Neuronal stem cell (in vitro differentiated cells): ENCODE measurements at regions not wholly inside any gene's neighbourhood (a gene's known extent, or its start where the extent isn't known, plus 50 kb on each side); places are given as distances from the start of the nearest gene placed in this dataset.

ENCODE experiments used
- DNase-seq: peaks from one replicate; pipeline ENCODE4 v3.0.0-alpha.2; 2013; ENCODE audit warnings: low spot score
- H2AFZ ChIP-seq: one replicate; pipeline ENCODE4 v1.6.1; 2013; ENCODE audit warnings: mild to moderate bottlenecking, low read length, inconsistent platforms
- H2AK5ac ChIP-seq: 2 replicates; pipeline ENCODE4 v1.6.1; 2013; ENCODE audit warnings: low read depth, mild to moderate bottlenecking, inconsistent platforms, low read length, moderate library complexity, mixed read lengths
- H2BK120ac ChIP-seq: 2 replicates; pipeline ENCODE4 v1.6.1; 2013; ENCODE audit warnings: low read depth, mild to moderate bottlenecking, inconsistent platforms, low read length, moderate library complexity, mixed read lengths
- H2BK12ac ChIP-seq: one replicate; pipeline ENCODE4 v1.6.1; 2013; ENCODE audit warnings: low read length, inconsistent platforms
- H2BK15ac ChIP-seq: 2 replicates; pipeline ENCODE4 v1.6.1; 2013; ENCODE audit warnings: mild to moderate bottlenecking, low read length, inconsistent platforms, mixed read lengths
- H2BK5ac ChIP-seq: one replicate; pipeline ENCODE4 v1.6.1; 2013; ENCODE audit warnings: inconsistent platforms, mild to moderate bottlenecking, low read length, moderate library complexity
- H3K14ac ChIP-seq: one replicate; pipeline ENCODE4 v1.6.1; 2013; ENCODE audit warnings: low read length, inconsistent platforms
- H3K18ac ChIP-seq: 2 replicates; pipeline ENCODE4 v1.6.1; 2013; ENCODE audit warnings: low read length, inconsistent platforms
- H3K23ac ChIP-seq: 2 replicates; pipeline ENCODE4 v1.6.1; 2013; ENCODE audit warnings: low read depth, mild to moderate bottlenecking, mixed read lengths, low read length, inconsistent platforms; ENCODE audit not compliant: poor library complexity
- H3K27ac ChIP-seq: replicated peaks from 3 replicates; pipeline ENCODE4 v1.5.1; 2013; ENCODE audit warnings: low read length, inconsistent platforms
- H3K27me3 ChIP-seq, 3 experiments: 2 replicates each; pipeline ENCODE4 v1.6.1; 2013; ENCODE audit warnings: low read length in 3 of 3, mild to moderate bottlenecking in 2 of 3, inconsistent platforms in 1 of 3, low read depth in 1 of 3, mixed read lengths in 1 of 3, moderate library complexity in 1 of 3; ENCODE audit not compliant: control insufficient read depth in 3 of 3, insufficient read depth in 3 of 3
- H3K36me3 ChIP-seq, 2 donors: replicated peaks in 1 of 2; 2 replicates each; pipeline ENCODE4 v1.6.1; 2013; ENCODE audit warnings: low read length in 2 of 2; ENCODE audit not compliant: control insufficient read depth in 2 of 2, insufficient read depth in 2 of 2
- H3K4ac ChIP-seq: 2 replicates; pipeline ENCODE4 v1.6.1; 2013; ENCODE audit warnings: inconsistent platforms, mild to moderate bottlenecking, low read length, moderate library complexity
- H3K4me1 ChIP-seq, 2 donors: 1 replicate in 1 of 2; 2 replicates in 1 of 2; pipeline ENCODE4 v1.6.1; 2013; ENCODE audit warnings: low read length in 2 of 2, low read depth in 1 of 2; ENCODE audit not compliant: control insufficient read depth in 2 of 2, insufficient read depth in 1 of 2
- H3K4me2 ChIP-seq: one replicate; pipeline ENCODE4 v1.6.1; 2013; ENCODE audit warnings: mild to moderate bottlenecking, low read length, inconsistent platforms; ENCODE audit not compliant: insufficient read depth, poor library complexity, severe bottlenecking
- H3K4me3 ChIP-seq, 2 donors: 2 replicates each; pipeline ENCODE4 v1.5.1; 2013; ENCODE audit warnings: low read length in 2 of 2, mild to moderate bottlenecking in 2 of 2, inconsistent platforms in 1 of 2, moderate library complexity in 1 of 2
- H3K79me1 ChIP-seq: one replicate; pipeline ENCODE4 v1.6.1; 2013; ENCODE audit warnings: low read depth, mild to moderate bottlenecking, inconsistent platforms, low read length, moderate library complexity
- H3K9ac ChIP-seq: one replicate; pipeline ENCODE4 v1.6.1; 2013; ENCODE audit warnings: mild to moderate bottlenecking, low read depth, low read length, inconsistent platforms; ENCODE audit not compliant: poor library complexity
- H3K9me3 ChIP-seq, 2 donors: replicated peaks in 1 of 2; 2 replicates each; pipeline versions ENCODE3 to v1.6.1; 2013; ENCODE audit warnings: low read length in 2 of 2, mild to moderate bottlenecking in 2 of 2, inconsistent platforms in 1 of 2, low read depth in 1 of 2, mixed read lengths in 1 of 2, moderate library complexity in 1 of 2; ENCODE audit not compliant: control insufficient read depth in 2 of 2, insufficient read depth in 1 of 2
- H4K8ac ChIP-seq: one replicate; pipeline ENCODE4 v1.6.1; 2013; ENCODE audit warnings: low read depth, mild to moderate bottlenecking, inconsistent platforms, low read length, moderate library complexity
- H4K91ac ChIP-seq: one replicate; pipeline ENCODE4 v1.6.1; 2013; ENCODE audit warnings: low read length, low read depth, mild to moderate bottlenecking, inconsistent platforms; ENCODE audit not compliant: poor library complexity
- WGBS, 2 donors: extraction: QIAGEN DNeasy Blood & Tissue Kit; methylation state at CpG; one replicate each; pipeline ENCODE4 v1.1.7; 2013; ENCODE audit warnings: missing lambda C conversion rate in 2 of 2, mixed read lengths in 1 of 2; ENCODE audit not compliant: insufficient read length in 2 of 2, insufficient replicate concordance in 1 of 2; ENCODE audit errors: extremely low coverage in 2 of 2; 5-methylcytosine and 5-hydroxymethylcytosine counted together

- Histone ChIP-seq H3K18ac (no peak overlapping the region), H3K4me3 (no peak overlapping the region), H2AFZ (peak overlapping the region; percentile 65), H3K27ac (no peak overlapping the region), H3K36me3 (no peaks in the 10 kb centered on the region), H2AK5ac (no peak overlapping the region), H3K4ac (no peak overlapping the region), H4K91ac (no peak overlapping the region), H3K4me2 (no peak overlapping the region), H2BK15ac (no peak overlapping the region), H2BK12ac (no peak overlapping the region), H3K9me3 (peaks cover 0 to 3% of the 10 kb centered on the region in 2 donors), H4K8ac (no peak overlapping the region), H2BK5ac (no peak overlapping the region), H3K14ac (no peak overlapping the region), H3K23ac (no peak overlapping the region), H2BK120ac (no peak overlapping the region), H3K4me1 (no peaks in the 10 kb centered on the region), H3K27me3 (no peaks in the 10 kb centered on the region), H3K79me1 (no peaks in the 10 kb centered on the region), H3K9ac (no peak overlapping the region)
- no CpG with 5 or more reads among the region's 4 CpGs for WGBS, 2 donors
- no peak for DNase-seq
These were observed 89.7 kb upstream of the CNTNAP5 start for GRCh38 chr2:123935405-123935804.

- H3K4me3 ChIP-seq = no peak overlapping the region
- H2BK120ac ChIP-seq = no peak overlapping the region
- H3K36me3 ChIP-seq = no peaks in the 10 kb centered on the region
- H3K4ac ChIP-seq = no peak overlapping the region
- no peaks in the 10 kb centered on the region for H3K9me3 ChIP-seq
- H3K9ac ChIP-seq = no peak overlapping the region
- H4K91ac ChIP-seq = no peak overlapping the region
- no CpG with 5 or more reads among the region's 2 CpGs for WGBS, 2 donors
- no peak overlapping the region for H3K23ac ChIP-seq
- no peak overlapping the region for H3K14ac ChIP-seq
- no peaks in the 10 kb centered on the region for H3K4me1 ChIP-seq
- no peak overlapping the region for H2BK15ac ChIP-seq
- no peaks in the 10 kb centered on the region for H3K27me3 ChIP-seq
- no peak overlapping the region for H3K27ac ChIP-seq
- no peak overlapping the region for H4K8ac ChIP-seq
- H3K4me2 ChIP-seq = no peak overlapping the region
- H2BK5ac ChIP-seq = no peak overlapping the region
- no peak overlapping the region for H2AFZ ChIP-seq
- no peak overlapping the region for H3K18ac ChIP-seq
- no peaks in the 10 kb centered on the region for H3K79me1 ChIP-seq
- no peak for DNase-seq
- no peak overlapping the region for H2AK5ac ChIP-seq
- no peak overlapping the region for H2BK12ac ChIP-seq
These were observed 71.2 kb upstream of the CNTNAP5 start for GRCh38 chr2:123953846-123954245.

- Histone ChIP-seq H2BK120ac (no peak overlapping the region), H3K4ac (no peak overlapping the region), H3K27ac (no peak overlapping the region), H3K9me3 (no peaks in the 10 kb centered on the region), H2AFZ (no peak overlapping the region), H3K79me1 (no peaks in the 10 kb centered on the region), H3K23ac (no peak overlapping the region), H3K27me3 (no peaks in the 10 kb centered on the region), H3K14ac (no peak overlapping the region), H3K36me3 (no peaks in the 10 kb centered on the region), H2BK5ac (no peak overlapping the region), H3K4me2 (no peak overlapping the region), H3K4me1 (no peaks in the 10 kb centered on the region), H3K18ac (no peak overlapping the region), H2AK5ac (no peak overlapping the region), H2BK15ac (no peak overlapping the region), H4K8ac (no peak overlapping the region), H2BK12ac (no peak overlapping the region), H3K9ac (no peak overlapping the region), H4K91ac (no peak overlapping the region), H3K4me3 (no peak overlapping the region)
- no peak for DNase-seq
- WGBS, 2 donors = no CpG with 5 or more reads among the region's 4 CpGs
These were observed 67.1 kb upstream of the CNTNAP5 start for GRCh38 chr2:123958011-123958410.

- Histone ChIP-seq H2AFZ (no peak overlapping the region), H2BK12ac (no peak overlapping the region), H2BK5ac (no peak overlapping the region), H3K9me3 (no peaks in the 10 kb centered on the region), H3K36me3 (no peaks in the 10 kb centered on the region), H3K4me3 (no peak overlapping the region), H2BK15ac (no peak overlapping the region), H3K79me1 (no peaks in the 10 kb centered on the region), H3K23ac (no peak overlapping the region), H3K9ac (no peak overlapping the region), H3K27ac (no peak overlapping the region), H4K8ac (no peak overlapping the region), H3K4me2 (no peak overlapping the region), H2BK120ac (no peak overlapping the region), H3K14ac (no peak overlapping the region), H2AK5ac (no peak overlapping the region), H3K4ac (no peak overlapping the region), H3K18ac (no peak overlapping the region), H4K91ac (no peak overlapping the region), H3K4me1 (no peaks in the 10 kb centered on the region), H3K27me3 (no peaks in the 10 kb centered on the region)
- DNase-seq = no peak
These were observed 63.5 kb upstream of the CNTNAP5 start for GRCh38 chr2:123961576-123961975.
